Tibial nerve (tissue), 4 donors: ENCODE measurements at regions not wholly inside any gene's neighbourhood (a gene's known extent, or its start where the extent isn't known, plus 50 kb on each side); places are given as distances from the start of the nearest gene placed in this dataset.

Experiments used
- DNase-seq, 2 donors: peaks; one replicate each; pipeline ENCODE4 v3.0.0-alpha.2; 2019; ENCODE audit warnings: low spot score in 2 of 2
- H3K27ac ChIP-seq, 4 donors: fragments of 200-600 bp; sonication (generic) in 3 of 4; one replicate each; pipeline ENCODE4 v1.5.1; 2017 to 2019; ENCODE audit warnings: mild to moderate bottlenecking in 1 of 4
- H3K27me3 ChIP-seq, 2 donors: fragments of 200-600 bp; sonication (generic) in 1 of 2; one replicate each; pipeline versions ENCODE4 v1.5.1 to v1.6.0; 2017 to 2019
- H3K36me3 ChIP-seq, 3 donors: fragments of 200-600 bp; sonication (generic); one replicate each; pipeline ENCODE4 v1.5.1; 2018 to 2019
- H3K4me1 ChIP-seq, 4 donors: fragments of 200-600 bp; sonication (generic) in 3 of 4; one replicate each; pipeline ENCODE4 v1.5.1; 2017 to 2019
- H3K4me3 ChIP-seq, 4 donors: fragments of 200-600 bp; sonication (generic) in 3 of 4; one replicate each; pipeline ENCODE4 v1.5.1; 2017 to 2019; ENCODE audit warnings: mild to moderate bottlenecking in 1 of 4, moderate library complexity in 1 of 4
- H3K9me3 ChIP-seq, 4 donors: fragments of 200-600 bp; sonication (generic) in 3 of 4; one replicate each; pipeline ENCODE4 v1.5.1; 2017 to 2019
- EP300 ChIP-seq, 2 donors: sonication (generic); formaldehyde crosslinking; IDR thresholded peaks; one replicate each; pipeline ENCODE4 v1.6.1; 2017; ENCODE audit warnings: antibody characterized with exemption in 2 of 2, mild to moderate bottlenecking in 1 of 2
- POLR2A ChIP-seq, 2 donors: fragments of 450-650 bp; IDR thresholded peaks; one replicate each; pipeline ENCODE4 v1.6.1; 2017; ENCODE audit warnings: antibody characterized with exemption in 2 of 2, mild to moderate bottlenecking in 2 of 2, moderate library complexity in 2 of 2
- WGBS, 2 donors: methylation state at CpG; one replicate each; pipeline ENCODE4 v1.1.5; 2018; 5-methylcytosine and 5-hydroxymethylcytosine counted together
- TF ChIP-seq, protein P1 (sequence below), 5 experiments: fragments of 200-600 bp in 3 of 5; fragments of 450-650 bp in 2 of 5; sonication (generic) in 3 of 5; IDR thresholded peaks; one replicate each; pipeline ENCODE4 v1.5.1; 2016 to 2019; ENCODE audit warnings: antibody characterized with exemption in 5 of 5, mild to moderate bottlenecking in 3 of 5, moderate library complexity in 2 of 5

DNA sequence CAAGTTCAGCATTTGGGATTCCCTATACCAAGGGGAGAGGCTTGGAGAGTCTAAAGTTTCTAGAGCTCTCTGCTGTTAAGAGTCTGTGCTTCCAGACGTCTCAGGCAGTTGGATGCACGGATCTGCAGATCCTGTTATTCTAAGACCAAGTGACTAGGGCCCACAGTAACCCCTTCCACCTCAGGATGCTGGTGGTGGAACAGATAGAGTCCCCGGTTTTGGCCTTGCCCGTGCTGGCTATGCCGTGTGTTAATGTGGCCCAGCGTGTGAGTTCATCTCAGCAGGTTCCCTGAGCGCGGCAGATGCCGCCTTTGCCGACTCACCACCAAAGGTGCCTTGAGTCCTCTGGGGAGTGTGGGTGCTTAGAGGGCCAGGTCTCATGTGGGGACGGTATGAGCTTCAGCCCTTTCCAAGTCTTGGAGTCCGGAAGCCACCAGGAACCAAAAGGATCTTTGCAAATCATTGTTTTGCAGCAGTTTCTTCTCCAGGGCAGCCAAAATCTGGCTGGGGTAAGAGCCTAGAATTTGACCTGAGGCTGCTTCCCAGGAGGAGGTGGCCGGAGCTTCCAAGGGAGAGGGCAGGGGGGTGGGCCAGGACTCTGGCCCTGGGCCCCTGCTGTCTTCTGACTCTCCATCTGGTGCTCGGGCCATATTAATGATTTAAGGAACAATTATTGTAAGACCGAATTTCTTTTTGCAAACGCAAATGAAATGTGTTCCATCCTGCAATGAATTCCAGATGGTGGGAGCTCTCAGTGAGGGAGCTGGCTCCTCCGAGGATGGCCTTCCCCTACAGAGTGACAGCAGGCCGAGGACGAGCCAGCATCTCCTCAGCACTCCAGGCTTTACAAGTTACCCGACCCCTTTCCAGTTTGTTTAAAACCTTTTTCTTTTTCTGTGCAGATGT, 205.7 kb downstream of the FOXD2 start:
- no peak for DNase-seq
- H3K4me3 ChIP-seq: no peak overlapping the region

DNA sequence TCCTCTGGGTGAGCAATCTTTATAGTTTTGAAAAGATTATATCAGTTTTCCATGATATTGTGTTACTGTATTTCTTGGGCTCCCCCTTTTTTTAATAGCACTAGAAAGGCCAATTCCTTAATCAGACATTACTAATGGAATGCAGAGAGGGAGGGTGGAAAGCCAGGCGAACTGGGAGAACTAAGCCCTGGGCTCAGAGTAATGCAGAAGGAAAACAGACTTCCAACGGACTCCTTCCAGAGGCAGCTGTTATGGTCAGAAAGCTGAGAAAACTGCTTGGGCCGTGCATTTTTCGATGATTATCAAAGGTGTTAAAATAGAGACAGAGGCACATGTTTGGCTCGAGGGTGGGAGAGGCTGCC, 206.3 kb downstream of the FOXD2 start:
- DNase-seq: no peak
- peaks cover 0 to 29% (median 0%) of the 10 kb centered on the region in 4 donors for H3K4me1 ChIP-seq
- H3K4me3 ChIP-seq: no peak overlapping the region
- peak overlapping the region in 2 of 4 donors; percentile 21 to 60 for H3K27ac ChIP-seq
- 55 to 64% methylated on average over 5 of the region's 5 CpGs for WGBS, 2 donors
- H3K27me3 ChIP-seq: no peaks in the 10 kb centered on the region
- no peaks in the 10 kb centered on the region for H3K36me3 ChIP-seq
- TF ChIP-seq POLR2A (IDR thresholded peaks at IDR 0.05): no peak
- no peak for TF ChIP-seq EP300 (IDR thresholded peaks at IDR 0.05)
- TF ChIP-seq, protein P1, sequence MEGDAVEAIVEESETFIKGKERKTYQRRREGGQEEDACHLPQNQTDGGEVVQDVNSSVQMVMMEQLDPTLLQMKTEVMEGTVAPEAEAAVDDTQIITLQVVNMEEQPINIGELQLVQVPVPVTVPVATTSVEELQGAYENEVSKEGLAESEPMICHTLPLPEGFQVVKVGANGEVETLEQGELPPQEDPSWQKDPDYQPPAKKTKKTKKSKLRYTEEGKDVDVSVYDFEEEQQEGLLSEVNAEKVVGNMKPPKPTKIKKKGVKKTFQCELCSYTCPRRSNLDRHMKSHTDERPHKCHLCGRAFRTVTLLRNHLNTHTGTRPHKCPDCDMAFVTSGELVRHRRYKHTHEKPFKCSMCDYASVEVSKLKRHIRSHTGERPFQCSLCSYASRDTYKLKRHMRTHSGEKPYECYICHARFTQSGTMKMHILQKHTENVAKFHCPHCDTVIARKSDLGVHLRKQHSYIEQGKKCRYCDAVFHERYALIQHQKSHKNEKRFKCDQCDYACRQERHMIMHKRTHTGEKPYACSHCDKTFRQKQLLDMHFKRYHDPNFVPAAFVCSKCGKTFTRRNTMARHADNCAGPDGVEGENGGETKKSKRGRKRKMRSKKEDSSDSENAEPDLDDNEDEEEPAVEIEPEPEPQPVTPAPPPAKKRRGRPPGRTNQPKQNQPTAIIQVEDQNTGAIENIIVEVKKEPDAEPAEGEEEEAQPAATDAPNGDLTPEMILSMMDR (IDR thresholded peaks at IDR 0.05): no peak
- no peaks in the 10 kb centered on the region for H3K9me3 ChIP-seq

More for the DNA sequence above, 205.7 kb downstream of the FOXD2 start:
- H3K27ac ChIP-seq: peak overlapping the region in 3 of 4 donors; percentile 10 to 60 (median 47)
- 61 to 68% methylated on average over 14 to 18 of the region's 20 CpGs for WGBS, 2 donors
- TF ChIP-seq POLR2A (IDR thresholded peaks at IDR 0.05) (no peak), EP300 (IDR thresholded peaks at IDR 0.05) (no peak)
- TF ChIP-seq, protein P1 (IDR thresholded peaks at IDR 0.05): no peak
- no peaks in the 10 kb centered on the region for H3K36me3 ChIP-seq
- H3K27me3 ChIP-seq: no peaks in the 10 kb centered on the region
- no peaks in the 10 kb centered on the region for H3K9me3 ChIP-seq
- H3K4me1 ChIP-seq: peaks cover 0 to 29% (median 0%) of the 10 kb centered on the region in 4 donors

DNA sequence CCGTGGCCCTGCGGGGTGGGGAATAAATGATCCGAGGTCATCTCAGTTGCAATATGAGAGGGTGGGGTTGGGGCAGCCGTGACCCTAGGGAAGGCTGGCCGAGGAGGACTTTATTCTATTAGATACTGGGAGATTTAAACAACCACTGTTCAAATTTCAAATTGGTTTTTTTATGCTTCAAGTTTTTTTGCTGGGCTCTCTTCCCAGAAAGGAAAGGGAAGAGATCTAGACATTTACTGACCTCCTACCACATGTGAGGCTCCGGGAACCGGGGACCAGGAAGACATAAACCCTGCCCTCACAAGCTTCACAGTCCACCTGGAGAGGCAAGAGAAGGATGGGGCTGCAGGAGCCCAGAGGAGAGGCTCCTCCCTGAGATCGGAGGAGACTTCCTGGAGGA, 207.3 kb downstream of the FOXD2 start:
- Histone ChIP-seq H3K27ac (peak overlapping the region in 2 of 4 donors; percentile 9 to 21), H3K27me3 (no peaks in the 10 kb centered on the region), H3K9me3 (no peaks in the 10 kb centered on the region), H3K36me3 (no peaks in the 10 kb centered on the region), H3K4me1 (peaks cover 0 to 30% (median 0%) of the 10 kb centered on the region in 4 donors), H3K4me3 (no peak overlapping the region)
- DNase-seq: no peak
- TF ChIP-seq POLR2A (IDR thresholded peaks at IDR 0.05): no peak
- 22 to 35% methylated on average over 8 of the region's 8 CpGs for WGBS, 2 donors

DNA sequence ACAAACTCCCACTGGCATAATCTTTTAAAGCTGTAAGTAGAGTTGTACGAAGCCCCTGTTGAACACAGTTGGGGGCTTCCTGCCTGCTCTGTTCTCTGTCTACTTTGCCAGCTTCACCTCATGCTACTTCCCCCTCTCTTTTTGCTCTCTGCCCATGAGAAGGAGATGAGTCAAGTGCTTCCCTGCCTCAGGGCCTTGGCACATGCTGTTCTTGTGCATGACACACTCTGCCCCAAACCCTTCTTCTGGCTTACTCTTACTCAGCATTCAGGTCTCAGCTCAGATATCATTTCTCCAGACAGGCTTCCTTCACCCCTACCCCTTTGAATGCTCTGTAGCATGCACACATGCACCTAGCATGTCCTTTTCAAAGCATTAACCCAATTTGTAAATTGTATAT, 208.8 kb downstream of the FOXD2 start:
- no peak for DNase-seq
- 88 to 95% methylated on average over 1 of the region's 1 CpG for WGBS, 2 donors
- Histone ChIP-seq H3K27ac (no peak overlapping the region), H3K27me3 (no peaks in the 10 kb centered on the region), H3K9me3 (no peaks in the 10 kb centered on the region), H3K4me1 (peaks cover 0 to 36% (median 0%) of the 10 kb centered on the region in 4 donors), H3K36me3 (no peaks in the 10 kb centered on the region), H3K4me3 (no peak overlapping the region)
- TF ChIP-seq, protein P1 (IDR thresholded peaks at IDR 0.05): no peak
- TF ChIP-seq POLR2A (IDR thresholded peaks at IDR 0.05) (no peak), EP300 (IDR thresholded peaks at IDR 0.05) (no peak)

DNA sequence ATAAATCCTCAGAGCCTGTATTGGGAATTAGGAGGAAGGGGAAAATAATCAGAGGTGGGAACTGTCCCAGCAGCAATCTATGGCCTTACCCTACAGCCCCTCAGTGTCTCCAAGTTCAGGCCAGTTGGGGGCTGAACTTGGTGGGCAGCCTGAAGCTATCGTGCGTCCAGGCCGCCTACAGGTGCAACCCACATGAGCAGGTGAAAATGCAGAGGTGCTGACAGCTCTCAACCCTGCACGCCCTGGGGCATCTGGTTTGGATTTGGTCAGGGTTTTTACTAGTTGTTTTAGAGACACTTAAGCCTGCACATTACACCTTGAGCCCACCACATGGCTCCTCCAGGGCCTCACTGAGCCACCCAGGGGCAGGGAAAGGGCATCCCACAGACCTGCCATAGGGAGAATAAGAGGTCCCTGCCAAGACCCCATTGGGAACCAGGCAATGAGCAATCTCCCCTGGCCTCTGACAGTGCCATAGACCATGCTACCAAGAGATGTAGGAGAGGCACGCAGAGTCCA, 209.5 kb downstream of the FOXD2 start:
- no peak overlapping the region for H3K4me3 ChIP-seq
- WGBS, 2 donors: 87 to 89% methylated on average over 1 to 5 of the region's 5 CpGs
- H3K4me1 ChIP-seq: peaks cover 0 to 36% (median 0%) of the 10 kb centered on the region in 4 donors
- no peaks in the 10 kb centered on the region for H3K27me3 ChIP-seq
- TF ChIP-seq POLR2A (IDR thresholded peaks at IDR 0.05): no peak
- no peak for TF ChIP-seq EP300 (IDR thresholded peaks at IDR 0.05)
- TF ChIP-seq, protein P1 (IDR thresholded peaks at IDR 0.05): no peak
- H3K9me3 ChIP-seq: no peaks in the 10 kb centered on the region
- no peaks in the 10 kb centered on the region for H3K36me3 ChIP-seq
- no peak for DNase-seq
- no peak overlapping the region for H3K27ac ChIP-seq
